Stimulated activated naive CD8-positive, alpha-beta T cell treated with anti-CD3 and anti-CD28 coated beads, Interleukin-15, amount 100 ng/mL, for 72 hours (primary cell): ENCODE measurements at regions not wholly inside any gene's neighbourhood (a gene's known extent, or its start where the extent isn't known, plus 50 kb on each side); places are given as distances from the start of the nearest gene placed in this dataset.

Source experiments
- ATAC-seq: fragments of 150-1000 bp; cut with Tn5 transposase; 2 replicates; pipeline ENCODE4 v1.10.0; 2021; ENCODE audit warnings: mild to moderate bottlenecking, moderate library complexity
- DNase-seq, 2 donors: peaks; one replicate each; pipeline ENCODE4 v3.0.0; 2021 to 2022
- H3K27ac Mint-ChIP-seq, 2 donors: one replicate each; pipeline ENCODE4 v1.8.0; 2022; ENCODE audit warnings: mild to moderate bottlenecking in 2 of 2, mixed read lengths in 2 of 2, moderate library complexity in 2 of 2
- H3K27me3 Mint-ChIP-seq: one replicate; pipeline ENCODE4 v1.8.0; 2022; ENCODE audit warnings: mixed read lengths
- H3K4me1 Mint-ChIP-seq: one replicate; pipeline ENCODE4 v1.8.0; 2022; ENCODE audit warnings: mild to moderate bottlenecking, mixed read lengths
- H3K4me3 Mint-ChIP-seq, 2 donors: one replicate each; pipeline ENCODE4 v1.8.0; 2022; ENCODE audit warnings: mild to moderate bottlenecking in 2 of 2, mixed read lengths in 2 of 2, moderate library complexity in 1 of 2
- H3K9me3 Mint-ChIP-seq, 2 donors: one replicate each; pipeline ENCODE4 v1.8.0; 2022; ENCODE audit warnings: mixed read lengths in 2 of 2

DNA sequence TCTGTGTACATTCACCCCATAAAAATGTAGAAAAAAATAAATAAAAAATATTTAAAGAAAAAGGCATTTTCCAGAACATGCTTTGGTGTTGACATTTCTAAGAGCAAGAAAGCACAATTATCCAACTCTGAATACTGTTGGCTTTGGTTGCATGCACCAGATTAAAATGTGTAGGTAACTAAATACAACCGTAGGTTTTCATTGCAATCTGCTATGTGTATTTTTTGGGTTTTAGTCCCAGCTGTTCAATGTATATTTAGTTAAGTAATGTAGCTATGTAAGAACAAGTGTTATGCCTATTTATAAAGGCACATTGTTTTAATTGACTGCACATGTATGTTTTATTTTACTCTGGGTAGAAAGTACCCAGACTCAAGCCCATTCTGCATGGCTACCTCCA is 108.1 kb upstream of the PAQR3 start:
- ATAC-seq (no peak), DNase-seq (no peak)
- Mint-ChIP-seq H3K27me3 (no peaks in the 10 kb centered on the region), H3K4me1 (no peaks in the 10 kb centered on the region), H3K27ac (no peak overlapping the region), H3K4me3 (no peak overlapping the region), H3K9me3 (no peaks in the 10 kb centered on the region)

- Mint-ChIP-seq H3K4me1 (no peaks in the 10 kb centered on the region), H3K4me3 (no peak overlapping the region), H3K9me3 (no peaks in the 10 kb centered on the region), H3K27me3 (no peaks in the 10 kb centered on the region), H3K27ac (no peak overlapping the region)
- DNase-seq (no peak), ATAC-seq (no peak)
These were observed 106.9 kb upstream of the PAQR3 start for GRCh38 chr4:79046016-79046592.

- H3K27ac Mint-ChIP-seq: no peak overlapping the region
- no peaks in the 10 kb centered on the region for H3K27me3 Mint-ChIP-seq
- H3K4me3 Mint-ChIP-seq: no peak overlapping the region
- H3K9me3 Mint-ChIP-seq: no peaks in the 10 kb centered on the region
- no peaks in the 10 kb centered on the region for H3K4me1 Mint-ChIP-seq
- no peak for ATAC-seq
- no peak for DNase-seq
These were observed 105.0 kb upstream of the PAQR3 start for GRCh38 chr4:79044141-79044659.

- ATAC-seq (no peak), DNase-seq (no peak)
- Mint-ChIP-seq H3K27ac (no peak overlapping the region), H3K4me3 (no peak overlapping the region), H3K4me1 (no peaks in the 10 kb centered on the region), H3K27me3 (no peaks in the 10 kb centered on the region), H3K9me3 (no peaks in the 10 kb centered on the region)
These were observed 103.9 kb upstream of the PAQR3 start for GRCh38 chr4:79043138-79043537.

- ATAC-seq (no peak), DNase-seq (no peak)
- no peaks in the 10 kb centered on the region for H3K27me3 Mint-ChIP-seq
These were observed 102.9 kb upstream of the PAQR3 start for GRCh38 chr4:79042079-79042674.

DNA sequence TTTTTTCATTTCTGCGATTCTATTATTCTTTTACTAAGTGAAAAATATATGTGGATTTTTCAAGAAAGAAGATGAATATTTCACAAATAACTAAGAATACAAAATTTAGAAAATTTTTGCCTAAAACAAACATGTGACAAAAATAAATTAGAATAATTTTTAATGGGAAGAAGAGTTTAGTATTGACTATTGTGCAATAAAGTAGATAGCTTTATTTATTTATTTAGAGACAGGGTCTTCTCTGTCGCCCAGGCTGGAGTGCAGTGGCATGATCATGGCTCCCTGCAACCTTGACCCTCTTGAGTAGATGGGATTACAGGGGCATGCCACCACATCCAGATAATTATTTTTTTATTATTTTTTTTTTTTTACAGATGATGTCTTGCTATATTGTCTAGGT is 95.3 kb upstream of the PAQR3 start:
- no peaks in the 10 kb centered on the region for H3K4me1 Mint-ChIP-seq
- no peaks in the 10 kb centered on the region for H3K27me3 Mint-ChIP-seq
- ATAC-seq (no peak), DNase-seq (no peak)
- no peak overlapping the region for H3K27ac Mint-ChIP-seq
- H3K4me3 Mint-ChIP-seq: no peak overlapping the region
- no peaks in the 10 kb centered on the region for H3K9me3 Mint-ChIP-seq

More at GRCh38 chr4:79042079-79042674, 102.9 kb upstream of the PAQR3 start:
- Mint-ChIP-seq H3K27ac (no peak overlapping the region), H3K9me3 (no peaks in the 10 kb centered on the region), H3K4me3 (no peak overlapping the region), H3K4me1 (no peaks in the 10 kb centered on the region)

DNA sequence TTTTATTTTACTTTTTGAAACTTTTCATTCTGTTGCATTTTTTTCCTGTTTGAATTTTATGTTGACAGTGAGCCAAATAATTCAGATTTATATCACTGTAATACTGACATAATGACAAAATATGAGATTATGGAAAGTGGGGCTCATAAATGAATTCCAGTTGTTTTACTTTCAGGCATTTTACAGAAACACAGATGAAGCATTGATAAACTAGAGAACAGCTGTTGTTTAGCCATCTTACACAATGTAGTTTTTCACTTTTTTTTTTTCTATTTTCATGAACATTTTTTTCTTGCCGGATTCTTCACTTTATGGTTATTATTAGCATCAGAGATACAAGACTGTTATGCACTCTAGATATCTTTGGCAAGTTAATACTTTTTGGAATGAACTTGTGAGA is 91.7 kb upstream of the PAQR3 start:
- Mint-ChIP-seq H3K27me3 (no peaks in the 10 kb centered on the region), H3K4me3 (no peak overlapping the region), H3K4me1 (no peaks in the 10 kb centered on the region), H3K9me3 (no peaks in the 10 kb centered on the region), H3K27ac (no peak overlapping the region)
- DNase-seq: no peak
- ATAC-seq: no peak

- Mint-ChIP-seq H3K27me3 (no peaks in the 10 kb centered on the region), H3K9me3 (no peaks in the 10 kb centered on the region), H3K4me3 (no peak overlapping the region), H3K27ac (no peak overlapping the region), H3K4me1 (no peaks in the 10 kb centered on the region)
- ATAC-seq (no peak), DNase-seq (no peak)
These were observed 88.4 kb upstream of the PAQR3 start for GRCh38 chr4:79027656-79028055.

GRCh38 chr4:79025170-79025569 is 85.9 kb upstream of the PAQR3 start:
- H3K27ac Mint-ChIP-seq: no peak overlapping the region
- ATAC-seq (no peak), DNase-seq (no peak)
- no peaks in the 10 kb centered on the region for H3K9me3 Mint-ChIP-seq
- H3K27me3 Mint-ChIP-seq: no peaks in the 10 kb centered on the region
- H3K4me3 Mint-ChIP-seq: no peak overlapping the region
- no peaks in the 10 kb centered on the region for H3K4me1 Mint-ChIP-seq

DNA sequence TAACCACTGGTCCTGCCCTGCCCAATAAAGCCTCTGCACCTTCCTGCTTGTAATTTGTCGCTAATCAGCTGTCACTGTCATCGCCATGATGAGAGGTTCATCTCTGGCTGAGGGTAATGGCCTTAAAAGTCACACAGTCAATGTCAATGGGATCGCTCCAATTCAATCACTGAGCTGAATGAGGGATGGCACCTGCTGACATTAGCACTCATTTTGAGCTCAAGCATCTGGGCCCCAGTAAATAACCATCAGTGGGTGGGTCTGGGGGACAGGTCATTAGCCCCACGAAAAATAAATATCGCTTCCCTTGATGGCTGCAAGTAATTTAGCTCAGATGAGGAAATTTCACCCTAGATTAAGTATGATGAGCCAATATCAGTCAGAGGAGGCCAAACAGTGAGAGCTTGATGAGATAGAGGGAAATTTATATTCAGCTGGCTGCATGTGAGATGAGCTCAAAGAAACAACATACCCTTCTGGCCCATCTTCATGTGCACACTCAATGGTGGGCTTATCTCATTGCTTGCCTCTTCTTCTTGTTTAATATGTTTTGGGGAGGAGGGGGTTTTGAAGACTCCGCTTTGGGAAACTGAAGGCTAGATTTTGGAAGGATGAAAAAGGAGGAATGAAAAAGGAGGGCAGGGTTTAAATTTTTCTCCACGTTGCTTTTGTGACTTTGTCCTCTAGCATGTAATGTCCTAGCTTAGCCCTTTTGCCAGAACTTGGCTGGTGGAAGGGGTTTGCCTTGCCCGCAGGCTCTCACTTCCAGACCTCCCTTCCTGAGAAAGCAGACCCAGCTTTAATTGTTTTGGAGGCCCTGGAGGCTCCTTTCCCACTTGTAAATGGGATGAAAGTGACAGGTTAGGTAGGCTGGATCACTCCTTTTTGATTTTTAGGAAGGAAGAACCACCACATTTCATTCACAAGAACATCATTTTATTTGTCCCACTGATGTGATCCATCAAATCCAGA is 84.8 kb upstream of the PAQR3 start:
- H3K4me3 Mint-ChIP-seq: no peak overlapping the region
- H3K4me1 Mint-ChIP-seq: no peaks in the 10 kb centered on the region
- H3K27ac Mint-ChIP-seq: no peak overlapping the region
- DNase-seq (no peak), ATAC-seq (no peak)
- no peaks in the 10 kb centered on the region for H3K9me3 Mint-ChIP-seq
- no peaks in the 10 kb centered on the region for H3K27me3 Mint-ChIP-seq

- H3K4me3 Mint-ChIP-seq: no peak overlapping the region
- no peaks in the 10 kb centered on the region for H3K27me3 Mint-ChIP-seq
- no peaks in the 10 kb centered on the region for H3K9me3 Mint-ChIP-seq
- no peak overlapping the region for H3K27ac Mint-ChIP-seq
- H3K4me1 Mint-ChIP-seq: no peaks in the 10 kb centered on the region
- DNase-seq (no peak), ATAC-seq (no peak)
These were observed 83.3 kb upstream of the PAQR3 start for GRCh38 chr4:79022529-79022928.

DNA sequence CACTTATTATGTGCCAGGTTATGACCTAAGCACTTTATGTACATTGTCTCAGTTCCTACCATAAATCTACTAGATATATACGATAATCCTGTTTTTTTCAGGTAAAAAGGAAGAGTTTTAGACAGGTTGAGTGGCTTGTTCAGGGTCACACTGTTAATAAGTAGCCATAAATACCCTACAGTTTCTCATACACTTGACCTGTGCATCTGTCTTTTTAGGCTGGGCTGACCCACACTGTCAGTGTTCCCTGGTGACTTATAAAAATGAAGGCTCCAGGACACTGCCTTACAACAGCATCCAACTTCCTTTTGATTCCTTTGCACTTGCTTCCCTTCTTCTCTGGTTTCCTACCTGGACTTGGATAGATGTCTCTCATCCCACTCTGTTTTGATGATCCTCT is 78.2 kb upstream of the PAQR3 start:
- Mint-ChIP-seq H3K4me3 (no peak overlapping the region), H3K4me1 (no peaks in the 10 kb centered on the region), H3K9me3 (no peaks in the 10 kb centered on the region), H3K27me3 (no peaks in the 10 kb centered on the region), H3K27ac (no peak overlapping the region)
- ATAC-seq (no peak), DNase-seq (no peak)

GRCh38 chr4:79016878-79017277 is 77.6 kb upstream of the PAQR3 start:
- Mint-ChIP-seq H3K27me3 (no peaks in the 10 kb centered on the region), H3K9me3 (no peaks in the 10 kb centered on the region), H3K4me3 (no peak overlapping the region), H3K27ac (no peak overlapping the region), H3K4me1 (no peaks in the 10 kb centered on the region)
- ATAC-seq (no peak), DNase-seq (no peak)

DNA sequence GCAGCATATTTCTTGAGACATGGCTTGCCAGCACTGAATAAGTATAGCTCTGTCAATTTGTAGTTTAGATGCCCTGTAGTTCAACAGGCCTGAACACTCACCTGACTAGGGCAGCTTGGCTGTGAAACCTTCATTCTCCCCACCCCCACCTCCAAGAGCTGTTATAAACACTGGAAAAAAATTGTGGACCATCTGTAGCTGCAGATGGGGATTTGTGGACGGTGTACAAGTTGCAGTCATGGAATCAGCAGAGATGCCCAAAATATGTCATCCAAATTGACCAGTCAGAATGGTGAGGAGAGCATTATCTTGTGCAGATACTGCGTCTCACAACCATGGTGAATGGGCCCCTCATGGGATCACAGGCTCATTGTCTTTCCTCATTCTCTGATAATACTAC is 76.2 kb upstream of the PAQR3 start:
- Mint-ChIP-seq H3K27me3 (no peaks in the 10 kb centered on the region), H3K4me3 (no peak overlapping the region), H3K27ac (no peak overlapping the region), H3K9me3 (no peaks in the 10 kb centered on the region), H3K4me1 (no peaks in the 10 kb centered on the region)
- DNase-seq (no peak), ATAC-seq (no peak)

DNA sequence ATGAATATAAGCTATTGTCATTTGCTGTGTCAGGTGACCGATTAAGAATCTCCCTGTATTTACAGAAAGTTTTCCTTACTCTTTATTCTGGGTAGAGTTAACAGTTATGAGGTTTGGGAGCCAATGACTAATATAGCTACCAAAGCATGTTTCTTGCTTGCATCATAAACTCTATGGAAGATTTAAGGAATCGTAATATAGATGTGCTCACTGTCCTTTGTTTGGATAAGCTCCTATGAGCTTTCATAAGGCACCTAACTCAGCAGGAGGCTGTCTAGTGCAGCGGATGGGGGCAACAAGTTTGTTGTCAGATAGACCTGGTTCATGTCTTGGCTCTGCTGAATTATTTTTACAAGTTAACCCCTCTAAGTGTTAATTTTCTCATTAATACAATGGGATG is 75.0 kb upstream of the PAQR3 start:
- ATAC-seq (no peak), DNase-seq (no peak)
- Mint-ChIP-seq H3K4me3 (no peak overlapping the region), H3K27me3 (peaks cover 9% of the 10 kb centered on the region), H3K9me3 (no peaks in the 10 kb centered on the region), H3K4me1 (no peaks in the 10 kb centered on the region), H3K27ac (no peak overlapping the region)

DNA sequence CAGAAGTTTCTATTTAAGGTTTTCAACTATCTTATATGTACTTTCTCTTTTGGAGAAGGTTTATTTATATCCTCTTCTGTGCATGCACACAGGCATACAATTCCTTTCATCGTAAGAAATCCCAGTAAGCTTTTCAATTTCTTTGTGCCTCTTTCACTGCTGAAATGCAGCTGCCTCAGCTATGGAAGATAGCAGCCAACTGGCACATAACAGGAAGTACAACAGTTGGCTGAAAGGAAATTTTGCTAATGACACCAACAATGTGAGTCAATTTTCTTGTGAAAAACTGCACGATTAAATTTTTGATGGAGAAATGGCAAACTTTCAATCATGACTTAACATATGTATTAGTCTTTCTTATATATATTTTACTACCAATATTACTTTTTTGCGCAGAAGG is 74.5 kb upstream of the PAQR3 start:
- H3K9me3 Mint-ChIP-seq: no peaks in the 10 kb centered on the region
- ATAC-seq: no peak
- no peak overlapping the region for H3K27ac Mint-ChIP-seq
- DNase-seq: no peak
- H3K4me1 Mint-ChIP-seq: no peaks in the 10 kb centered on the region
- peaks cover 9% of the 10 kb centered on the region for H3K27me3 Mint-ChIP-seq
- H3K4me3 Mint-ChIP-seq: no peak overlapping the region
